ENCODE measurements at regions not wholly inside any gene's neighbourhood (a gene's known extent, or its start where the extent isn't known, plus 50 kb on each side); places are given as distances from the start of the nearest gene placed in this dataset.

GRCh38 chr14:51806026-51807023 lies 54.1 kb upstream of the GNG2 start:
- TF ChIP-seq STAT3 (IDR thresholded peaks at IDR 0.05; ENCODE audit: low read depth, low read length) (no peak), POLR2A (IDR thresholded peaks at IDR 0.05; ENCODE audit: low read depth, low read length) (no peak), ZBED1 (IDR thresholded peaks at IDR 0.05; ENCODE audit: borderline replicate concordance) (no peak), CTCF (IDR thresholded peaks at IDR 0.05 in 2 of 3, conservative IDR thresholded peaks at IDR 0.05 in 1 of 3; ENCODE audit: control insufficient read depth in 2 of 3, extremely low read depth in 1 of 3, insufficient read depth in 1 of 3, low read depth in 3 of 3, low read length in 3 of 3) (no peak), EP300 (IDR thresholded peaks at IDR 0.05; ENCODE audit: borderline replicate concordance in 1 of 2, control insufficient read depth in 1 of 2, low read depth in 2 of 2, low read length in 2 of 2) (no peak), FOXK2 (IDR thresholded peaks at IDR 0.05) (no peak), MYC (IDR thresholded peaks at IDR 0.05; ENCODE audit: insufficient read depth, insufficient read length, insufficient replicate concordance, low read length, severe bottlenecking) (no peak), TAF1 (IDR thresholded peaks at IDR 0.05; ENCODE audit: borderline replicate concordance, low read depth, low read length) (no peak), E2F4 (IDR thresholded peaks at IDR 0.05; ENCODE audit: low read depth, low read length) (no peak)

Measured in GM12878 (cell line).